SKM-1 treated with dmso at 0.1 percent for 144 hours (cell line): ENCODE measurements at regions not wholly inside any gene's neighbourhood (a gene's known extent, or its start where the extent isn't known, plus 50 kb on each side); places are given as distances from the start of the nearest gene placed in this dataset.
"Not testable (repeated sequence)": the region's sequence is repeated elsewhere in the genome, so short reads cannot be mapped to it uniquely, and the experiment has no call there.

Experiments
- DNase-seq: peaks from one replicate; lab custom pipeline; 2025; ENCODE audit not compliant: unreplicated experiment; lab: John Stamatoyannopoulos, UW

- DNase-seq = peak; percentile 45
These were observed 510.3 kb downstream of the PLCL1 start for GRCh38 chr2:198314559-198315153.

GRCh38 chr2:198312596-198313483 is 508.4 kb downstream of the PLCL1 start:
- DNase-seq = no peak

GRCh38 chr2:198311020-198311419 is 506.6 kb downstream of the PLCL1 start:
- DNase-seq = no peak

GRCh38 chr2:198309673-198310280 is 505.4 kb downstream of the PLCL1 start:
- DNase-seq = no peak

GRCh38 chr2:198309081-198309480 is 504.7 kb downstream of the PLCL1 start:
- DNase-seq = no peak

GRCh38 chr2:198308368-198308767 is 504.0 kb downstream of the PLCL1 start:
- DNase-seq = no peak

- no peak for DNase-seq
These were observed 502.7 kb downstream of the PLCL1 start for GRCh38 chr2:198307093-198307492.

GRCh38 chr2:198304859-198305258 is 500.5 kb downstream of the PLCL1 start:
- no peak for DNase-seq

- no peak for DNase-seq
These were observed 493.0 kb downstream of the PLCL1 start for GRCh38 chr2:198297350-198297749.

GRCh38 chr2:198296665-198297308 is 492.4 kb downstream of the PLCL1 start:
- peak; percentile 45 for DNase-seq

GRCh38 chr2:198293281-198293680 is 488.9 kb downstream of the PLCL1 start:
- DNase-seq = no peak

GRCh38 chr2:198289811-198290210 is 485.4 kb downstream of the PLCL1 start:
- no peak for DNase-seq

- DNase-seq = no peak
These were observed 483.3 kb downstream of the PLCL1 start for GRCh38 chr2:198287706-198288105.

- no peak for DNase-seq
These were observed 480.8 kb downstream of the PLCL1 start for GRCh38 chr2:198285216-198285615.

GRCh38 chr2:198283146-198283545 is 478.8 kb downstream of the PLCL1 start:
- DNase-seq = no peak

GRCh38 chr2:198282061-198282460 is 477.7 kb downstream of the PLCL1 start:
- DNase-seq = no peak

GRCh38 chr2:198280145-198280544 is 475.8 kb downstream of the PLCL1 start:
- no peak for DNase-seq

GRCh38 chr2:198279026-198279425 is 474.6 kb downstream of the PLCL1 start:
- no peak for DNase-seq

GRCh38 chr2:198277181-198277580 is 472.8 kb downstream of the PLCL1 start:
- no peak for DNase-seq

GRCh38 chr2:198273660-198274059 is 469.3 kb downstream of the PLCL1 start:
- no peak for DNase-seq

- not testable (repeated sequence) for DNase-seq
These were observed 465.8 kb downstream of the PLCL1 start for GRCh38 chr2:198270157-198270556.

GRCh38 chr2:198268519-198268918 is 464.1 kb downstream of the PLCL1 start:
- DNase-seq = no peak
